SK-N-SH treated with all-trans-retinoic acid at 6 μM for 48 hours (cell line): ENCODE measurements at regions not wholly inside any gene's neighbourhood (a gene's known extent, or its start where the extent isn't known, plus 50 kb on each side); places are given as distances from the start of the nearest gene placed in this dataset.

Experiments
- ATAC-seq: fragments of 200-7000 bp; cut with Tn5 transposase; 3 replicates; pipeline ENCODE4 v1.9.1; 2020; ENCODE audit warnings: mild to moderate bottlenecking, moderate library complexity
- ARNTL ChIP-seq: fragments of 450-650 bp; formaldehyde crosslinking; IDR thresholded peaks from 2 replicates; pipeline ENCODE4 v1.5.0; 2020; ENCODE audit warnings: low read depth, mild to moderate bottlenecking, moderate library complexity, borderline replicate concordance
- BACH2 ChIP-seq: fragments of 250-450 bp; sonication (Bioruptor Pico); IDR thresholded peaks from 2 replicates; pipeline ENCODE4 v1.9.0; 2021; ENCODE audit warnings: mild to moderate bottlenecking, borderline replicate concordance
- CREB5 ChIP-seq: fragments of 250-450 bp; sonication (Bioruptor Pico); IDR thresholded peaks from 2 replicates; pipeline ENCODE4 v1.5.1; 2020; ENCODE audit warnings: low read depth, mild to moderate bottlenecking, moderate library complexity
- CSDC2 ChIP-seq: fragments of 250-450 bp; sonication (Bioruptor Pico); IDR thresholded peaks from 2 replicates; pipeline ENCODE4 v1.5.0; 2020; ENCODE audit warnings: mild to moderate bottlenecking, moderate library complexity
- CSRNP3 ChIP-seq: fragments of 250-450 bp; sonication (Bioruptor Pico); IDR thresholded peaks from 2 replicates; pipeline ENCODE4 v1.5.1; 2021; ENCODE audit warnings: mild to moderate bottlenecking, moderate library complexity
- ESRRG ChIP-seq: fragments of 250-450 bp; sonication (Bioruptor Pico); IDR thresholded peaks from 2 replicates; pipeline ENCODE4 v1.6.1; 2021; ENCODE audit warnings: mild to moderate bottlenecking
- GLIS3 ChIP-seq: fragments of 250-450 bp; sonication (Bioruptor Pico); IDR thresholded peaks from 2 replicates; pipeline ENCODE4 v1.5.0; 2020; ENCODE audit warnings: mild to moderate bottlenecking, moderate library complexity
- ISL1 ChIP-seq: fragments of 250-450 bp; sonication (Bioruptor Pico); IDR thresholded peaks from 2 replicates; pipeline ENCODE4 v2.1.2; 2022; ENCODE audit warnings: mild to moderate bottlenecking, moderate library complexity
- OSR1 ChIP-seq: fragments of 250-450 bp; sonication (Bioruptor Pico); IDR thresholded peaks from 2 replicates; pipeline ENCODE4 v1.8.0; 2022; ENCODE audit warnings: moderate library complexity, mild to moderate bottlenecking, inconsistent platforms
- PATZ1 ChIP-seq: fragments of 250-450 bp; sonication (Bioruptor Pico); IDR thresholded peaks from 2 replicates; pipeline ENCODE4 v1.8.0; 2020; ENCODE audit warnings: mild to moderate bottlenecking, moderate library complexity, borderline replicate concordance
- PPARA ChIP-seq: fragments of 250-450 bp; sonication (Bioruptor Pico); IDR thresholded peaks from 2 replicates; pipeline ENCODE4 v1.5.0; 2020; ENCODE audit warnings: mild to moderate bottlenecking, borderline replicate concordance
- RARB ChIP-seq: fragments of 250-450 bp; sonication (Bioruptor Pico); IDR thresholded peaks from 2 replicates; pipeline ENCODE4 v1.8.0; 2021; ENCODE audit warnings: mild to moderate bottlenecking, moderate library complexity
- SNAI2 ChIP-seq: fragments of 250-450 bp; sonication (Bioruptor Pico); IDR thresholded peaks from 2 replicates; pipeline ENCODE4 v1.5.0; 2020; ENCODE audit warnings: mild to moderate bottlenecking, moderate library complexity
- TCF4 ChIP-seq: fragments of 250-450 bp; sonication (Bioruptor Pico); IDR thresholded peaks from 2 replicates; pipeline ENCODE4 v1.8.0; 2021; ENCODE audit warnings: mild to moderate bottlenecking, moderate library complexity, borderline replicate concordance
- TOX ChIP-seq: fragments of 250-450 bp; sonication (Bioruptor Pico); IDR thresholded peaks from 2 replicates; pipeline ENCODE4 v1.8.0; 2021; ENCODE audit warnings: mild to moderate bottlenecking, moderate library complexity, borderline replicate concordance
- TSHZ2 ChIP-seq: fragments of 250-450 bp; sonication (Bioruptor Pico); IDR thresholded peaks from 2 replicates; pipeline ENCODE4 v1.5.0; 2020; ENCODE audit warnings: mild to moderate bottlenecking, moderate library complexity
- ZC3H10 ChIP-seq: fragments of 250-450 bp; sonication (Bioruptor Pico); IDR thresholded peaks from 2 replicates; pipeline ENCODE4 v1.5.1; 2021; ENCODE audit warnings: mild to moderate bottlenecking, moderate library complexity
- ZFP3 ChIP-seq: fragments of 250-450 bp; sonication (Bioruptor Pico); IDR thresholded peaks from 2 replicates; pipeline ENCODE4 v1.5.0; 2020; ENCODE audit warnings: mild to moderate bottlenecking, moderate library complexity
- ZFP30 ChIP-seq: fragments of 450-650 bp; formaldehyde crosslinking; IDR thresholded peaks from 2 replicates; pipeline ENCODE4 v1.5.0; 2022; ENCODE audit warnings: mild to moderate bottlenecking, moderate library complexity
- ZNF565 ChIP-seq: fragments of 450-650 bp; formaldehyde crosslinking; conservative IDR thresholded peaks from 2 replicates; pipeline ENCODE4 v1.5.0; 2020; ENCODE audit warnings: low read depth, mild to moderate bottlenecking, moderate library complexity
- ZNF70 ChIP-seq: fragments of 450-650 bp; formaldehyde crosslinking; IDR thresholded peaks from 2 replicates; pipeline ENCODE4 v1.5.0; 2020; ENCODE audit warnings: mild to moderate bottlenecking, moderate library complexity
- ZNF8 ChIP-seq: fragments of 450-650 bp; formaldehyde crosslinking; IDR thresholded peaks from 2 replicates; pipeline ENCODE4 v1.5.0; 2020; ENCODE audit warnings: mild to moderate bottlenecking, moderate library complexity

GRCh38 chr4:60531776-60532379 is 668.2 kb upstream of the ADGRL3 start:
- ATAC-seq: no peak
- TF ChIP-seq OSR1 (CRISPR knock-in tag): no peak
- no peak for TF ChIP-seq PATZ1
- no peak for TF ChIP-seq GLIS3
- TF ChIP-seq TCF4 (CRISPR knock-in tag): no peak

GRCh38 chr4:60544981-60545380 is 655.1 kb upstream of the ADGRL3 start:
- no peak for TF ChIP-seq TCF4 (CRISPR knock-in tag)
- no peak for TF ChIP-seq OSR1 (CRISPR knock-in tag)
- no peak for TF ChIP-seq ISL1 (CRISPR knock-in tag)
- TF ChIP-seq BACH2 (CRISPR knock-in tag): no peak
- no peak for TF ChIP-seq ARNTL (CRISPR knock-in tag)
- no peak for TF ChIP-seq SNAI2 (CRISPR knock-in tag)
- no peak for TF ChIP-seq ZFP3 (CRISPR knock-in tag)
- TF ChIP-seq, all 23 proteins: peak for 0
- no peak for ATAC-seq

GRCh38 chr4:60562334-60562733 is 637.8 kb upstream of the ADGRL3 start:
- ATAC-seq: no peak
- TF ChIP-seq ISL1 (CRISPR knock-in tag): no peak
- TF ChIP-seq GLIS3: no peak
- TF ChIP-seq ZNF565 (CRISPR knock-in tag): no peak
- no peak for TF ChIP-seq ZFP3 (CRISPR knock-in tag)
- TF ChIP-seq ARNTL (CRISPR knock-in tag): no peak
- no peak for TF ChIP-seq TSHZ2 (CRISPR knock-in tag)

- ATAC-seq: no peak
- no peak for TF ChIP-seq TCF4 (CRISPR knock-in tag)
- TF ChIP-seq ISL1 (CRISPR knock-in tag): no peak
- TF ChIP-seq RARB (CRISPR knock-in tag): no peak
- TF ChIP-seq BACH2 (CRISPR knock-in tag): no peak
- TF ChIP-seq CSRNP3: no peak
- no peak for TF ChIP-seq TOX (CRISPR knock-in tag)
- TF ChIP-seq ZNF8 (CRISPR knock-in tag): no peak
- no peak for TF ChIP-seq CSDC2 (CRISPR knock-in tag)
- no peak for TF ChIP-seq ZFP30
- no peak for TF ChIP-seq ESRRG (CRISPR knock-in tag)
- no peak for TF ChIP-seq PATZ1
- no peak for TF ChIP-seq ZNF565 (CRISPR knock-in tag)
- no peak for TF ChIP-seq CREB5 (CRISPR knock-in tag)
- TF ChIP-seq ZNF70 (CRISPR knock-in tag): no peak
- TF ChIP-seq ZC3H10: no peak
- no peak for TF ChIP-seq TSHZ2 (CRISPR knock-in tag)
- TF ChIP-seq GLIS3: no peak
- no peak for TF ChIP-seq PPARA
- no peak for TF ChIP-seq SNAI2 (CRISPR knock-in tag)
These were observed 634.6 kb upstream of the ADGRL3 start for GRCh38 chr4:60565558-60565957.
